ENCODE measurements at regions not wholly inside any gene's neighbourhood (a gene's known extent, or its start where the extent isn't known, plus 50 kb on each side); places are given as distances from the start of the nearest gene placed in this dataset.
"Not testable (repeated sequence)": the region's sequence is repeated elsewhere in the genome, so short reads cannot be mapped to it uniquely, and the experiment has no call there.

DNA sequence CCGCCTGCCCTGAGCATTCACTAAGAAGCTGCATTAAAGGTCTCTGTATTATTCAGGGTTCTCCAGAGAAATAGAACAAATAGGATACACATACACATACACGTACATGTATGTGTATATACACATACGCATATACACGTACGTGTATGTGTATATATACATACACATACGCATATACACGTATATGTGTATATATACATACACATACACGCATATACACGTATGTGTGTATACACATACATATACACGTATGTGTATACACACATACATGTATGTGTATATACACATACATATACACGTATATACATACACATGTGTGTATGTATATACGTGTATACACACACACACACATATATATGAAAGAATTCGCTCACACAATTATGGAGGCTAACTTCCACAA, 108.9 kb upstream of the BARHL2 start:
- no peak for DNase-seq (ENCODE audit: low read depth in 2 of 2, low spot score in 1 of 2)

DNA sequence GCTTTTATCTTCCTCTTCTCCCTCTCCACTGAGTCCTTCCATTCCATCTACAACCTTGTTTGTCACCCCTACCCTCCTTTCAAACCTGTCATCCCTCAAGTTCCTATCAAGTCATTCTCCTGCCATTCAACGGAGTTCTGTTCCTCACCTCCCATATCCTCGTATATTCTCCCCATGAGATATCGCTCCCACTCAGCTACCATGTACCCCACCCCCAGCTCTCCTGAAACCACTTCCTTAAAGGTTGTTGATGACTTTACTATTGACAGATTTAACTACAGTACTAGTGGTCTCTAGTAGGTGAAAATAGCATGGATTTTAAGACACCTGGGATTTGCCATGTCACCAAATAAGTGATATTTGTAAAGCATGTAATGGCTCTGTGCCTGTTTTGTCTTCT, 107.4 kb upstream of the BARHL2 start:
- no peak for DNase-seq (ENCODE audit: low read depth in 2 of 2, low spot score in 1 of 2)

DNA sequence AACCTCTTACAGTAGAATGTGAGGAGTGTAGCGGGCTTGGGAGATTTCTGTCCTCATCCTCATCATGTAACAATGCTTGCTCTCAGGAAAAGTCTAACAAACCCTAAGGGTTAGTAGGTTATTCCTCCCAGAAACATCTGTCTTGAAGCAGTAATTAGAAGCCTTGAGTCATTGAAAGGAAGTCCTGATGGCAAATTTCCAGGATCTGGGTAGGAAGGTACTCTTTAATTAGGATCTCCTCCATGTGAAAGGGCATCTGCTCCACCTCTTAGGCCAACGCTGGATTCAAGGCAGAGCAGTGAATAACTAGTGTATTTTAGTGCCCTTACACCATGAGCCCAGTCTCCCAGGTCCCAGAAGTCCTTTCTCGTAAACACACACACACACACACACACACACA, 106.6 kb upstream of the BARHL2 start:
- DNase-seq (ENCODE audit: low read depth in 2 of 2, low spot score in 1 of 2), result no peak

DNA sequence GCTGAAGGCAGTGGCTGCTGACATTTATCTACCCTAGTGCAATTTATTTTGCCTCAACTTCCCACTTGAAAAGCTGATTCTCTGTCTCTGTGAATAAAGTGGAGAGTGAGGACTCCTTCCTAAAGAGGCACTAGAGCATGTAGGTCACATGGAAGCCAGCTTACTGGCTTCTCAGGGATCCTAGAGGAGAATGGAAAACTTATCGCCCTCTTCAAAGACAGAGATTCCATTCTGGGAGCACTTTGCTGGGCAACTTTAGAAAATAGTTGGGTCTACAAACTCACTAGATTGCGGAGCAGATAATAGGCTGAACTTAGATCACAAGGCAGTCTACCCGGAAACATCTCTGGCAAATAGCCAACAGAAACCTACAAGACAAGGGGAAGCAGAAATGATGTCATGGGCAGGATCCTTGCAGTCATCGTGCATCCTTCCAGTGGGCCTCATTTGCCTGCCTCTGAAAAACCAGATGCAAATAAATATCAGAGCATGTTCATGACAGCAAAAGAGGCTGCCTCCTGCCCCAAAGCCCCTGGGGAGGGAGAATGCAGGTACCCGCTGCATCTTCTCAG, 104.8 kb upstream of the BARHL2 start:
- no peak for DNase-seq (ENCODE audit: low read depth in 2 of 2, low spot score in 1 of 2)

DNA sequence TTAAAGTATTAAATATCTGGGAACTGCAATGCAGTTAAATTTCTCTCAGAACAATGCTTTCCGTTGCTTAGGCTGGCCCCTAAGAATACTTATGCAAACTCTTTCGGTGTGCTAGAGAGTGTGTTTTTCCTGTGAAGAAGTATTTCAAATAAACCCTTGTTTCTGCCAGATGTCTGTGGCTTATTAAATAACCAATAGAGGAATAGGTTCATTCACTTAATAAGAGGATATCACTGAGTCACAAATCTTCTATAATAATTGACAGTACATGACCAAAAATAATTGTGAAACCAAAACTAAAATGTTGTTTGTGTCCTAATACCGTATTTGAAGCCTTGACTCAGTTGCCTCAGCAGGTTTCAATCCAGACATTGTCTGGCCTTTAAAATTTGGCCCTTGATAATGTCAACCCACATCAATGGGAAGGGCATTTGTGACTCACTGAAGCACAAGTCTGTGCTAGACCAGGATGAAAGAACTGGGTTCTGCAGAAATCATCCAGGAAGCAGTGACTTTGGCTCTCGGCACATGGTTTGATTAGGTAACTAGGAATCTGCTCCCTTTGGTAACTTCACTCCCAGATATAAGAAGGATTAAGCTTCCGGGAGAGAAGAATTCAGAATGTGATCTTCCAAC, 104.2 kb upstream of the BARHL2 start:
- DNase-seq (ENCODE audit: low read depth in 2 of 2, low spot score in 1 of 2), result no peak

DNA sequence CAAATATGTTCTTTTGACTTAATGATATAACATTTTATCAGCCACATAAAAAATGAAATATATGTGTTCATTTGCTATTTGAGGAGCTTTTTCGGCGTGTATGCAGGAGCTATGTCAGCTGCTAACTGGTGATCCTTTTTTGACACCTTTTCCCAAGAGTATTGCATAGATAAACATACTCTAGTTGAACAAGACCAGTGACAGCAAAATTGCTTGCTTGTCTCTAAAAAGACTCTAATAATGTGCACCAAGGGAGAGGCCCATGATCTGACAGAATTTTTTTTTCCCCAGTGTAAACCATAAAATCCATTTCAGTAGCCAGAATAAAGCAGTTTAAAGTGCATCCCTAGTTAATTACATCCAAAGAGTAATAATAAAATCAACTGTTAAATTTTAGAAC, 103.6 kb upstream of the BARHL2 start:
- DNase-seq (ENCODE audit: low read depth in 2 of 2, low spot score in 1 of 2), result no peak

DNA sequence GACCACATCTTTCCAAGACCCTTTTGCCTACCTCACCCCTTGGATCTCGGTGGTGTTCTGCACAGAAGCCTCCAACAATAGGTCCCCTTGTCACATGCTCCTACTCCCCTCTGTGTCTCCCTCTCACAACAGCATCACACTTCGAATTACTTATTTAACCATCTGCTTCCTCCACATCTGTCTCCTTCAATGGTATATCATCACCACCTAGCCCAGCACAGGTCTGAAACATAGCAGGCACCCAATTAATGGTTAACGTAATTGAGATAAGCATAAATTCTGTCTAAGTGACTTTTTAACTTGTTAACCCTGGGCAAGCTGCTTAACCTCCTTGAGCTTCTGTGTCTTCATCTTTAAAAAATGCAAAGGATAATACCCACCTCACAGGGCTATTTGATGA, 100.3 kb upstream of the BARHL2 start:
- no peak for DNase-seq (ENCODE audit: low read depth in 2 of 2, low spot score in 1 of 2)

DNA sequence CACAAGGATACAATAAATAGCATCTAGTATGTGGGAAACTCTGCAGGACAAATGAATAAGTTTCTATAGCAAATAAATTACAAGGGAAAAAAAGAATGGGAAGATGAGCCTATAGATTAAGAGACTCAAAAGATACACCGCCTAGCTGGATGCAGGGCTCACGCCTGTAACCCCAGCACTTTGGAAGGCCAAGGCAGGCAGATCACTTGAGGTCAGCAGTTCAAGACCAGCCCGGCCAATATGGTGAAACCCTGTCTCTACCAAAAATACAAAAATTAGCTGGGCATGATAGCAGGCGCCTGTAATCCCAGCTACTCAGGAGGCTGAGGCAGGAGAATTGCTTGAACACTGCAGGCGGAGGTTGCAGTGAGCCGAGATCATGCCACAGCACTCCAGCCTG, 95.1 kb upstream of the BARHL2 start:
- DNase-seq (ENCODE audit: low read depth in 2 of 2, low spot score in 1 of 2), result not testable (repeated sequence)

DNA sequence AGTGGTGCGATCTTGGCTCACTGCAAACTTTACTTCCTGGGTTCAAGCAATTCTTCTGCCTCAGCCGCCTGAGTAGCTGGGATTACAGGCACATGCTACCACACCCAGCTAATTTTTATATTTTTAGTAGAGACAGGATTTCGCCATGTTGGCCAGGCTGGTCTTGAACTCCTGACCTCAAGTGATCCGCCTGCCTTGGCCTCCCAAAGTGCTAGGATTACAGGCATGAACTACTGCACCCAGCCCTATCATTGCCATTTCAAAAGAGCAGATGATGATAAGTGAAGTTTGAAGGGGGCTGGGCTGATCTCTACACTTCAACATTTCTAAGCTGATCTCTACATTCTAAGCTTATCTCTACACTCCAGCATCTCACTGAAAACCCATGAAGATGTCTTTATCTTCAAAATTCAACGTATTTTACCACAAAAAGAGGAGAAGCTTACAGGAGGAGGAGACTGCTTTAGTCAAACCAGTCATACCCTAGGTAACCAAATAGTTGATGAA, 94.4 kb upstream of the BARHL2 start:
- not testable (repeated sequence) for DNase-seq (ENCODE audit: low read depth in 2 of 2, low spot score in 1 of 2)

DNA sequence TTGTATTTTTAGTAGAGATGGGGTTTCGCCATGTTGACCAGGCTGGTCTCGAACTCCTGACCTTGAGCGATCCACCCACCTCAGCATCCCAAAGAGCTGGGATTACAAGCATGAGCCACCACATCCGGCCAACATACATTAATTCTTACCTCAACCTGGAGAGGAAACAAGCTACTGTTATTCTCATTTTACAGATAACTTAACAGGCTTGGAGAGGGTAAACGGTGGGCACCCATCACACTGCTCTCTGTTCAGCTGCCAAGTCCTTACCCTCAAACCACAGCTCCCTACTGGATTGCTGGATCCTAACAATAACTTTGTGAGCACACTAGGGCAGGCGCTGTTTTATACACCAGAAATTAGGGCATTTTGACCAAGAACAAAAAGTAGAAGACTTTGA, 93.6 kb upstream of the BARHL2 start:
- no peak for DNase-seq (ENCODE audit: low read depth in 2 of 2, low spot score in 1 of 2)

DNA sequence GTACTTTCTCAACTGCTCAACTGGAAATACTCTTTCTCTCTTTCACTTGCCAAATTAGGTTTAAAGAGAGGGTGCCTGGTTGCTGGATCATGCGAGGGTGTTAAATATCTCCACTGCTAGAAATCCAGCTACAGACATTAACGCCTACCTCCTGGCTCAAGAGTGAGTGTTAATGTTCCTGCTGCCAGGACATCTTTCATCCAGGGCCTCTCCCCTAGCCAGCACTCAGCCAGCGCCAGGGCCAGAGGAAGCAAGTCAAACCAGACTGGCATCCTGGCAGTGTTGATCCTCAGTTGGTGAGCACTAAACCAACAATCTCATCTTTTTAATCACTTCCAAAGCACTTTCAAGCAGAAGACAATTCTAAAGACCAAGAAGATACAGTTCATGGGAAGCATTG, 92.9 kb upstream of the BARHL2 start:
- no peak for DNase-seq (ENCODE audit: low read depth in 2 of 2, low spot score in 1 of 2)

DNA sequence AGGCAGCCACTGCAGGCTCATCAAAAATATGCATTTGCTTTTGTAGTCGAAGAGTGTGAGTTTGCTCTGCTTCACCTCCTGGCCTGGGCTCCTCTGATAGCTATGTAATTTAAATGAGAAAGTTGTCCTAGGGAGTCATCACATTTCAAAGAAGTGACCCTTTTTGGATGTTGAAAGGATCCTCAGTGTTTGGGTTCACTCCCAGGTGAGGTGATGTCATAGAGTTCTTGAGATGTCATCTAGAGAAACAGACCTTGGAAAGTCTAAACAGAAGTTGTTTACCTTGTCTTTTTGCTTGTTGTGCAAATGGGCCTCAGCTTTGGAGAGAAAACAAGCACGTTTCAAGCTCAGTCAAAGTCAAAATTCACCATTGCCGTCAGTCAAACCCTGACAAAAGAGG, 92.0 kb upstream of the BARHL2 start:
- DNase-seq (ENCODE audit: low read depth in 2 of 2, low spot score in 1 of 2), result no peak

DNA sequence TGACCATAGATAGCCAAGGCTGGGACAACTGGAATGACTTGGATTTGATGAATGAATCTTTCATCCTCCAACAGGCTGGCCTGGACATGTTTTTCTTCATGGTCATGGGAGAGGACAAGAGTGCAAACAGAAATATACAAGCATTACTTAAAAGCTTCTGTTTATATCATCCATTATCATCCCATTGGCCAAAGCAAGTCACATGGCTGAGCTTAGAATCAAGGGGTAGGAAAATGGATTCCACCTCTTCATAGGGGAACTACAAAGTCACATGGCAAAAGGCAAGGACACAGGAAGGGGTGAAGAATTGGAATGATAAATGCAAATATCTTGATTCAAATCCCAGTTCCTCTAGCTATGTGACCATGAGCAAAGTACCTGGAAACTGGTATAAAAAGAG, 90.2 kb upstream of the BARHL2 start:
- no peak for DNase-seq (ENCODE audit: low read depth in 2 of 2, low spot score in 1 of 2)

DNA sequence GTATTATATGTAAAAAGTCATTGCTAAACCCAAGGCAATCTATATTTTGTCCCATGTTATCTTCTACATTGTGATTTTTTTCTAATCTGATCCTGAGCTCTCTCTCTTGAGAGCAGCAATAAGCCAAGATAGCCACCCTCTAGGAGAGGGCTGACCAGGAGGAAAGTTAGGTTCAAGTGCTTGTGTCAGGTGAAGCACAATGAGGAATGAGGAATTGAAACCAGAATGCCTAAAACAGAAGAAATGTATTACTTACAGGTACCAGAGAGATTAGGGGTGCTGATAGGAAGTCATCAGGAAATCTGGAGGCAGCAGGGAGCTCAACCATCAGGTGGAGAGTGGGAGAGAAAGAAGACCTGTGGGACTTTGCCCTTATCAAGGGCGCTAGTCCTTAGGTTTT, 85.5 kb upstream of the BARHL2 start:
- DNase-seq (ENCODE audit: low read depth in 2 of 2, low spot score in 1 of 2), result no peak

DNA sequence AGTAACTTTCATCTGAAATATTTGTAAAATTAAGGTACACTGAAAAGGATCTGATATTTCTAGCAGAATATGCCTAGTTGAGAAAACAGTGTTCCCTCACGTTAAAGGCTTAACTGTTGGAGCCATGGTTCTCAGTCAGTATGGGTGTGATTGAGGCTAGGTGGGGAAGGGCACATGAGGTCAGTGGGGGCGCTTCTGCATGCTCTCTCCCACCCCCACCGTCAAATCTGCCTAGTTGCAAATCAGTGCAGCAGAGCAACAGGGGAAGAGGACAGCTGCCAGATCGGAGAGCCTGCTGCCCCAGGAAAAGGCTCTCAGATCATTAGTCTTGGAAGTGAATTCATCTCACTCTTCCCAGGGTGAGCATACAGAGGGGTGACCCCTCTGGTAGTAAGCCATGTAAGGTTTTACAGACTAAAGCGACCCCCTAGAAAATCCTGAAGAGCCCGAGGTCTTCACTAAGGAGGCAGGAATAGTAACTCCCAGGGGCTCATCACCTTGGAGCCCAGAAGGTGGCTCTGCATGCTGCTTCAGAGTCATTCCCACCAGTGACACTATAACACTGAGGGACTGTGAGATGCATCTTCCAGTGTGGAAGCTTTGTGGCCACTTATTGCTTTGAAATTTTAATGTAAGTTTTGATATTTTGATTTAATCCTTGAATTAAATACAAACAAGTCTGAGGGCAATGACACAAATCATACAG, 83.1 kb upstream of the BARHL2 start:
- no peak for DNase-seq (ENCODE audit: low read depth in 2 of 2, low spot score in 1 of 2)

DNA sequence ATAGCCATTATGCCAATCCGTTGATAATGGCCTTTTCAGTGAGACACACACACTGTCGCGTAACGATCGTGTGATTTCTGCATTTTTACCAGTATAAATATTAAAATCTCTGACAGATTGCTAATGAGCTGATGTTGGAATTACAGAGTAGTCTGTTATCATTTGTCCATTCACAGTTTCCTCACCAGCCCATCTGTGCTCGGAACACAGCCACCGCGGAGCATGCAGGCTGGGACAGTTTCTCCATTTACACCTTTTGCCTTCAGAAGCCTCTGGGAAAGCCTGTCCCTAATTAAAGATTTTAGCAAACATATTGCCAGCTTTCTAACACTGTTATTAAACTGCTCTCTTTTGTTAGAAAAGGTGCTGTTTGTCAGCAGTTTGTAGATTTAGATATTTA, 82.2 kb upstream of the BARHL2 start:
- no peak for DNase-seq (ENCODE audit: low read depth in 2 of 2, low spot score in 1 of 2)

DNA sequence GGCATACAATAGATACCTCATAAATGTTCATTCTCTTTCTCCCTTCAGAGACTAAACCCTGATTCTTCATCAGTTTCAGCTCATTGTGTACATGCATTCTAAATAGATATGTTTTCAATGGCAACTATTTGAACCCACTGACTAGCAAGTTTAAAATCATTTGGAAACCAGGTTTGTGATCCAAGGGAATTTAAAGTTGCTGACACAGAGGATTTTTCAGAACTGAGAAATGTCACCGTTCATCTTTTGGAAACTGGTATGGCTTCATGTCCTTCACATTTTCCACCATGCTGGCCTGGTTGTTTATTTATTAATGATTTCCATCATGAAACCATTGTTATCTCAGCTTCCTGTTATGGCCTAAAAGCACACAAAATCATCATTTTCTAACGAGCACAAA, 81.8 kb upstream of the BARHL2 start:
- DNase-seq (ENCODE audit: low read depth in 2 of 2, low spot score in 1 of 2), result no peak

DNA sequence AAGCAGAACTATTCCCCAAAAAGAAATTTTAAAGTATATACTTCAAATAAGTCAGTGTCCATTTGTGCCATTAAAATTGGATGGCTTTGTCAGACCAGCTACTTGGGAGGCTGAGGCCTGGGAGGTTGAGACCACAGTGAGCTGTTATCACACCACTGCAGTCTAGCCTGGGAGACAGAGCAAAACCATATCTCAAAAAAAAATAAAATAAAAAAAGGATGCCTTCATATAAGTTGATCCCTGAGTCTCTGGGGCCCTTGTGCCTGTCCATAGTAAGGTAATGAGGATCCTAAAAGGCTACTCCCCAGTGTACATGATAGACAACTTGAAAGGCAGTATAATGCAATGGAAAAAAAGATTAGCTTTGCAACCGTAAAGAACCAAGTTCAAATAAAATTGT, 81.2 kb upstream of the BARHL2 start:
- no peak for DNase-seq (ENCODE audit: low read depth in 2 of 2, low spot score in 1 of 2)

DNA sequence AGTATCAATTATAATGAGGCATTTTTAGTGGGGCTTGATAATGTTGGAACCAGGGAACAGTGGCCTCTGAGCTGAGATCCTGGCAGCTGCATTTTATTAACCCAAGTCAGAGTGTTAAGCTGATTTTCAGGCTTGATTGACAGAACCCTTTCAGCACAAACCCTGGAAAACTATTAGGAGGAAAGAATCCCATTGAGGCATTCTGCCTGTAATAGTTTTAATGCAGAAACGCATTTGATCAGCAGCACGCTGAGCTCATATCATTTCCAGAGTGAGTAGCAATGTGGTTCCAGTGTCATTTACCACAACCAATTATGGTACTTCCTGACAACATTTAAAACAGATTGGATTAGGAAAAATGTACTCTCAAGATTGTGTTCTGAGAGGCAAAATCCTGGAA, 78.3 kb upstream of the BARHL2 start:
- no peak for DNase-seq (ENCODE audit: low read depth in 2 of 2, low spot score in 1 of 2)

DNA sequence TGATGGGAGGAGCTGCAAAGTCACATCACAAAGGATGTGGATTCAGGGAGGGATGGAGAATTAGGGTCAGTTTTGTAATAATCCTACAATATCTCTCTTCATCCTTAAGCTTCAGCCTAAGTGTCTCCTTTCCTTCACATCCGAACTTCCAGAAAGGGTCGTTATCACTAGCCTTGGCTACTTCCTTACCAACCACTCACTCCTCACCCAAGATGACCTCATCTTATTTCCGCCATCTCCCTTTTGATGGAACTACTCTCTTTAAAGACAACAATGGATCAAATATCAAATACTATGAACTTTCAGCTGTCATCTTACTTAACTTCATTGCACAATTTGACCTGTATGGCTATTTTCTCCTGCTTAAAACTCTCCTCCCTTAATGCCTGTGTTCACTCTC, 69.6 kb upstream of the BARHL2 start:
- no peak for DNase-seq (ENCODE audit: low read depth in 2 of 2, low spot score in 1 of 2)

DNA sequence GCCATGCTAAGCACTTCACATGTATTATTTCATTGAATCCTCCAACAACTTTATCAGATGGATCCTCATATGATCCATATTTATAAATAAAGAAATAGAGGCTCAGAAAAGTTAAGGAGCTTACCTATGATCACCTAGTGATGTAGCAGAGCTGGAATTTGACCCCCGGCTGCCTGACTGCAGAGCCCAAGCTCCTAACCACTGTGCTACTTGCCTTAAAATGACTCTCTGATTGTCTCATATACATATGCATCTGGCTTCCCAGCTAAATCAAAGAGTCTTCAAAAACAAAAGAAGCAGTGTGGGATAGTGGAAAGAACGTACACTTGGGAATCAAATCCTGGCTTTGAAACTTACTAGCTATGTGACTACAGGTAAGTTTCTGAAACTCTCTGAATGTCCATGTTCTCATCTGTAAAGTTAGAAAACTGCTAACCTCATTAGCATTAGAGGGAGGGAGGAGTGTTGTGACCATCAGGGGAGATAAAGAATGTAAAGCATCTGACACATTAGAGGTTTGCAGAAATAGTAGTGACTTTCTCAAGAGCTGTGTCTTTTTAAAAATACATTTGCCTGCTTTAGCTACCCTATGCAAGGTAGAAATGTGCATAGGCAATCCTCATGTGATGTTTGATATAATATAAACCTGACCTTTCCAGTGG, 67.2 kb upstream of the BARHL2 start:
- DNase-seq (ENCODE audit: low read depth in 2 of 2, low spot score in 1 of 2), result no peak

DNA sequence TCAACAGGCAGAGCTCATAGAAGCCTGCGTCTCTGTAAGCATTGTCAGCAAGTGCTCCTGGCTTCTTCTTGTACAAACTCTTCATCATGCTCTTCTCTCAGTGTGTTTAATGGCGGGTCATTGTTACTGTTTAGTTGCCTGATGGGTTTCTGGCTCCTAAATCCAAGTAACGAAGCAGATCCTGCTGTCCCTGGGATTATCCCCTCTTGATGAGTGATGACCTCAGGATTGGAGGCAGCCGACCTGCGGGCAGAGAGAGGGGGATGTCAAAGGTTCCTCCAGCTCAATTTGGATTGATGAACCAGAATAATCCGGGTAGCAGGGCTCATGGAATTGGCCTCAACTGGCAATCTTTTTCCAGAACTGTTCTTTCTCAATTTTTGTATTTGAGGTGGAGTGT, 66.1 kb upstream of the BARHL2 start:
- DNase-seq (ENCODE audit: low read depth in 2 of 2, low spot score in 1 of 2), result no peak
